ENCODE measurements at regions not wholly inside any gene's neighbourhood (a gene's known extent, or its start where the extent isn't known, plus 50 kb on each side); places are given as distances from the start of the nearest gene placed in this dataset.
"Not testable (repeated sequence)": the region's sequence is repeated elsewhere in the genome, so short reads cannot be mapped to it uniquely, and the experiment has no call there.

- not testable (repeated sequence) for DNase-seq
Measured at GRCh38 chr1:8227674-8228073, 90.2 kb upstream of the SLC45A1 start.

- DNase-seq: no peak
Measured at GRCh38 chr1:8226747-8227146, 91.2 kb upstream of the SLC45A1 start.

GRCh38 chr1:8226024-8226423 is 91.9 kb upstream of the SLC45A1 start:
- not testable (repeated sequence) for DNase-seq

DNA sequence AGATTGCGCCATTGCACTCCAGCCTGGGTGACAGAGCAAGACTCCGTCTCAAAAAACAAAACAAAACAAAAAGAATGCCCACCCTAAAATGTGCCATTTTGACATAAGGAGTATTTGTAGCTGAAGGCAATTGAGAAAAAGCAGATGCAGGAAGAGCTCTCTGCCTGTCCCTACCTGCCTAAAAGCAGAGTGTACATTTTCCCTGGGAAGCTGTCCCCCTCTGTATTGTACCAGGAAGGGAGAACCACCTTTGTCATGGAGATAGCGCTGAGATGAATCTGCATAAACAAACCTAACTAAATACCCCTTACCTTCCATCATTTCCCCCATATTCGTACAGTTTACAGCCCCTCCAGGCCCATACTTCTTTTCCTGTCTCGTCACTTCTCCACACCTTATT is 94.4 kb upstream of the SLC45A1 start:
- no peak for DNase-seq

DNA sequence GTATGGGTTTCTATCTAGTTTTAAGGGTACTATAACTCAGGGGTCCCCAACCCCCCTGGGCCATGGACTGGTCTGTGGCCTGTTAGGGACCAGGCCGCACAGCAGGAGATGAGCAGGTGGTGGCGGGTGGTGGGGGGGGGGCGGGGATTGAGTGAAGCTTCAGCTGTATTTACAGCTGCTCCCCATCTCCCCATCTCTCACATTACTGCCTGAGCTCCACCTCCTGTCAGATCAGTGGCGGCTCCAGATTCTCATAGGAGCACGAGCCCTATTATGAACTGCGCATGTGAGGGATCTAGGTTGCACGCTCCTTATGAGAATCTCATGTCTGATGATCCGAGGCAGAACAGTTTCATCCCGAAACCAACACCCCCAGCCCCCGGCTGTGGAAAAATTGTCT is 95.1 kb upstream of the SLC45A1 start:
- DNase-seq: peak; percentile 55

DNA sequence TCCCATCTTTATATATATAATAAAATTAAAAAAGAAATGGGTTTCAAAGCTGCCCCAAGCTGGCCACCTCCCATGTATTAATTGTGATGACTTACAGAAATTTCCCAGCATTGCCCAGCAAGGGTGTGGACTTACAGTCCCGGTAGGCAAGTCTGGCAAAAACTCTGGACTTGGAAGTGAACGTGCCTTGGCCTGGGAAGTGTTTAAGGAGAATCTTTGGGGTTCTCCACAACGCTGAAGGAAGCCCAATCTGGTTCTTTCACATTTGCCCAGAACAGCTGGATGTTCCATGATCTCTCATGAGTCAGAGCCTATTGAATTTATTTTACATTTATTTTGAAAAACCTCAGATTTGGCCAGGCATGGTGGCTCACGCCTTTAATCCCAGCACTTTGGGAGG is 98.4 kb upstream of the SLC45A1 start:
- no peak for DNase-seq

DNA sequence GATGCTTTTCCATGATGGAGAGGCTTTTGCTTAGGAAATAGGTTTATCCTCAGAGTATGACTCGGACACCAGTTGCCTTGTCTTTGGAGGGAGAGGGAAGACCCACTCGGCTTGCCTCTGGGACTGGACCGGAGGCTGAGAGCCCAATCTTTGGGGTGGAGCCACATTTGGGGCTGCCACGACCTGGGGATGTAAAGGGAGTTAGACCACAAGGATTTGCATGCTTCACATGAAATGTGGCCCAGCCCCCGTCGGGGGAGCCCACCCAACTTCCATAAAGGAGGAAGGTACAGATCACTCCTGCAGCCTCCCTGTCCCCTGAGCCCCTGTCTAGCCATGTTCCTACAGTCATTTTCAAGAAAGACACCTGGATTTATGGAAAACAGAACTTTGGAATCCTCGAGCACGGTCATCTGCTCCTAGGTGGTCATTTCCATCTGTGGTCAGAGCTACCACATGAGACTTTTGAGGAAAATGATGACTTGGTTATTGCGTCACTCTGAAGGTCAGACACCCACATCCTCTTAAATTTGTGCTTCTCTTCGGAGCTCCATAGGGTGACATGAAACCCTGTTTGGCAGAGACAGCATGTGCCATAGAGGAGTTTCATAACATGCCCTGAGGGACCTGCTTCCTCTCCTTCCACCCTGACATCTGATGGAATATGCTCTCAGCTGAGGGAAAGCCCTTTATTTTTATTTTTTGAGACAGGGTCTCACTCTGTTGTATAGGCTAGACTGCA is 99.4 kb upstream of the SLC45A1 start:
- no peak for DNase-seq

- no peak for DNase-seq
Measured at GRCh38 chr1:8217809-8218208, 100.1 kb upstream of the SLC45A1 start.

GRCh38 chr1:8217011-8217711 is 100.8 kb upstream of the SLC45A1 start:
- DNase-seq: no peak

DNA sequence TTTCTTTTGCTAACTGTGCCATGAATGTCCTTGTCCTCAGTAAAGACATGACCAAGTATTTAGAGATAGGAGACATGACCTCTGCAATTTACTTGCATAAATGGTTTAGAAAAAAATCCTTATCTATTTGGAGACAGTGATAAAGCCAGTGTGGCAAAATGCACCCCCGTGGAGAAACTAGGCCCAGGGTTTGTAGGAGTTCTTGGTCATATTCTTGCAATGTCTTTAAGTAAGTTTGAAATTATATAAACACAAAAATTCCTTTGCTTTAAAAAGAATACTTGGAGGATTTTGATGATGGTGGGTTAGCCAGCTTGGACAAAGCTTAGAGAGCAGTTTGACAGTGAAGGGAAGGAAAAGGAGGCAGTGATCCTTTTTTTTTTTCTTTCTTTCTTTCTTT is 101.9 kb upstream of the SLC45A1 start:
- DNase-seq: no peak

DNA sequence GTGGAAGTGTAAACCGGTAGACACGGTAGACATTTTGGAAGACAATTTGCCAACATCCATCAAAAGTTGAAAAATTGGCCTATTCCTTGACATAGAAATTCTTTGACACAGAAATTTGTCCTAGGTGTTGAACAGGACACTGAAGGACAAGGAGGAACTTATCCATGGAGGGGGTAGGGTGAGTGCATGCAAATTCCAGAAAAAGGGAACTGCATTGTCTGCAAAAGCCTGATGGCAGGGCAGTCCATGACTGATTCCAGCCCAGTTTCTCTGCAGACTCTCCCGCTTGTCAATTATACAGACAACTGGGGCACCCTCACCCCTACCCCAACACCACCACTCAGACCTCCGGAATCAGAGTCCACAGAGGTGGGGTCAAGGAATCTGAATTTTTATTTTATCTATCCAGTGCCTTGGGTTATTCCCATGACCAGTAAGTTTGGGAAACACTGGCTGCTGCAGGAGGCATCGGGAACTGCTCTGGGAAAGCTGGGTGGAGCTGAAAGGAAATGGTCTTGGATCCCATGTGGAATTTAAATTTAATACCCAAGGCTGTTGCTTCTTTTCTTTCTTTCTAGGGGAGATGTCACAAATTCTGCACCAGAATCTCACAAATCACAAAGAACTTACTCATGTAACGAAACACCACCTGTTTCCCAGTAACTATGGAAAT is 103.3 kb upstream of the SLC45A1 start:
- DNase-seq: no peak

DNA sequence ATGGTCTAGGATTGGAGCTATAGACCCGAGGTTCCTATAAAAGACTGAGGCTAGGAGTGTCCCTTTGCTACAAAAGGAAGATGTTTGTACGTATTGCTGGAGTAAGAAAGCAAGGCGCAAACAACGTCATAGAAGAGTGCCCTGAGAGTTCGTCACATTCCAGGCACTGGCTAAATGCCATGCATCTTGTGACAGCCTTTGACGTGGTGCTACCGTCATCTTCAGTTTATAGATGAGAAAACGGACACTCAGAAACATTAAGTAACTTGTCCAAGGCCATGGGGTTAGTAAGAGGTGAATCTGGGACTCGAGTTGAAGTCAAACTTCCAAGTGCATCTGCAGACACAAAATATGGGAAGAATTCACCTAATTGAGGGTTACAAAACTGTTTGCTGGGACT is 104.2 kb upstream of the SLC45A1 start:
- no peak for DNase-seq

DNA sequence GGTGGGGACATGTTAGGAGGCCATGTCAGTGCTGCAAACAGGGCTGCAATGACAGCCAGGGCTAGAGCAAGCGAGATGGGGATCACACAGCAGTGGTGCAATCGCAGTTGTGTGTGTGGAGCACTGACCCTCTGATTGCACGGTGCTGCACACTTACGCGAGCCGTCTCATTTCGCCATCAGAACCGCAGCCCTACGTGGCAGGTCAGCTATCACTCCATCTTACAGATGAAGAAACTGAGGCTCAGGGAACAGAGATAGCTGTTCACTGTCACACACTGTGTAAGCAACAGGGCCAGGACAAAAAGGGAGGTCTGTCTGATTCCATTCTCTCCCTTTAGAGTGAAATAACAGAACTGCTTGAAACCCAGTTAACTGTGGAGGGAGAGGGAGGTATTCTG is 104.8 kb upstream of the SLC45A1 start:
- DNase-seq: no peak

DNA sequence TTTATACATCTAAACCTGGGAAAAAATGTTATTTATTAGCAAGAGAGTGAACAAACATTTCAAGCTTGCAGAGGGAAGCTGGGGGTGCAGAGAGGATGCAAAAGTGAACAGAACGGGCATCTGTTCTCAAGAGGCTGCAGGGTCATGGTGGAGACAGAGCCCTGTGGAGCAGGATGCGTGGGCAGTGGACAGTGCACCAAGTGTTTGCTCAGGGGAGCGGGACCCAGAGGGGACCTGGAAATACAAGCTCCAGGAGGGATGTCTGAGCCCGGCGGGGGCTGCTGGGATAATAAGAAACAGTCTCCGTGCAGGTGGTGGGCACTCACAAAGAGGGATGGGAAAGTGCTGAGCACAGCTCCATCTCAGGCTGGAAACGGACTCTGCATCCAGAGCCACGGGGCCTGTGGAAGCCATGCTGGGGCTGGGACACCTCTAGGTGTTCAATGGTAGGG is 105.3 kb upstream of the SLC45A1 start:
- DNase-seq: peak; percentile 37

GRCh38 chr1:8211883-8212579 is 105.9 kb upstream of the SLC45A1 start:
- DNase-seq: no peak

GRCh38 chr1:8211251-8211882 is 106.5 kb upstream of the SLC45A1 start:
- DNase-seq: no peak

DNA sequence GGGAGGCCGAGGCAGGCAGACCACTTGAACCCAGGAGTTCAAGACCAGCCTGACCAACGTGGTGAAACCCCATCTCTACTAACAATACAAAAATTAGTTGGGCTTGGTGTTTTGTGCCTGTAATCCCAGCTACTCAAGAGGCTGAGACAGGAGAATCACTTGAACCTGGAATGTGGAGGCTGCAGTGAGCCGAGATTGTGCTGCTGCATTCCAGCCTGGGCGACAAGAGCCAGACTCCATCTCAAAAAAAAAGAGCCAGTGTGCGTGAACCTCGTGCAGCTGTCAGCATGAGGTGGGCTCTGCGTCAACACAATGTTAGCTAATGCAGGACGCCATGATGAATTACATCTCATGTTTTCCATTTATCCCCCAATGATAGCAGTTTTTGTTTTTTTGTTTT is 110.7 kb upstream of the SLC45A1 start:
- DNase-seq: no peak

GRCh38 chr1:8206391-8206790 is 111.5 kb upstream of the SLC45A1 start:
- DNase-seq: no peak

DNA sequence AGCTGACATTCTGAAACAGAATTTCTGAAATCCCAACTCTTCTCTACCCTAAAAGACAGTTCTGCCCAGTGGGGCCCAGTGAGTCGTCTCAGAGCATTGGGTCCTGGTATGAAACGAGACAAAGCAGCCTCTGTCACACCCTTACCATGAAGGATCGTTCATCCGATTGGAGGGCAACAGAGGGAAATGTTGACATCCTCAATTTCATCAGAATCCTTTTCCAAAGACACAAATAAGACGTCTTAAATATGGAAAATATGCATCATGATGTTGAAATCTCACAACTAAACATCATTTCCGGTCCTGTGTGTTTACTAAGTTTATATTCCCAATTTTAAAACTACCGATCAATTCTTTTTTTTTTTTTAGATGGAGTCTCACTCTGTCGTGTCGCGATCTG is 112.1 kb upstream of the SLC45A1 start:
- DNase-seq: no peak

DNA sequence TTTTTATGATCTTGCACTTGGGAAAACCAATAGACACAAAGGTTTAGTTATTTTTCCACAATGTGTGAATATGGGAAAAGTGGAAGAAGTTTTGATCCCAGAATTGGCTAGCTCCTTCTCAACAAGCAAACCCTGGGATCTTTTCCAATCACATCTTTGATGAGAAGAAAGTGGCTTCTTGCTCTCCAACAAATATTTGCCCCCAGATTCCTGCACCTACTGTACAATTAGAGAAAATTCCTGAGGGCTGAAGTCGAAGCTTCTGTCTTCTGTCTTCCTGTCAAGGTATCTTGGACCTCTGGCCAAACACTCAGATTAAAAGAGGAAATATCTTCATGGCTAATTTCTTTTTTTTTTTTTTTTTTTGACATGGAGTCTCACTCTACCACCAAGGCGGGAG is 113.1 kb upstream of the SLC45A1 start:
- DNase-seq: no peak

- DNase-seq: no peak
Measured at GRCh38 chr1:8203551-8203950, 114.4 kb upstream of the SLC45A1 start.

GRCh38 chr1:8203056-8203455 is 114.9 kb upstream of the SLC45A1 start:
- no peak for DNase-seq
